ENCODE measurements at regions not wholly inside any gene's neighbourhood (a gene's known extent, or its start where the extent isn't known, plus 50 kb on each side); places are given as distances from the start of the nearest gene placed in this dataset.

DNA sequence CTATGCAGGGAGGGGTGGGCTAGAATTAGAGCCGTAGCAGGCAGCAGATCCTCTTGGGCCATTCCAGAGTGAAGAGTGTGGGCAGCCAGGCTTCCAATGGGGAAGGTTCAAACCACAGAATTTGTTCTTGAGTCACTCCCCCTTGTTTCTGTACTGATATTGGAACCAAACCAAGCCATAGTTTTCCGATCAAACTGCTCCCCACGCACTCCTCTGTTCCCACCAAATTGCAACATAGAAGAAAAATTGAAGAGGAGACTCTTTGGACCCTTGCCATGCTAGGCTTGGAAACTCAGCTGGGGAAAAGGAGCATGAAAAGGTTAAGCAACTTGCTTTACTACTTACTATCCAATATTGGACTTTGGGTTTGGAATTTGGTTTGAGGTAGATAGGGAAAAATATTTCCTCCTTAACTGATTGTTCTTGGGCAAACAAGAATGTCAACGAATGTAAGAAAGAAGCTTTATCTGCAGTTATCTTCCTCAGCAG, 165.8 kb upstream of the NR3C1 start:
- no TSS peak for BruUV-seq (replicated peaks)
- ChIA-PET POLR2A (ENCODE audit: low non-redundant PET) (no interaction called here), CTCF (no interaction called here)
- Histone ChIP-seq H3K27me3 (replicated peaks; ENCODE audit: insufficient read depth, low read depth, low read length, poor library complexity) (no peaks in the 10 kb centered on the region), H3K27ac (ENCODE audit: low read depth, low read length, poor library complexity, severe bottlenecking) (no peak overlapping the region), H3K36me3 (ENCODE audit: insufficient read depth, low read length, poor library complexity, severe bottlenecking) (no peaks in the 10 kb centered on the region), H3K4me3 (ENCODE audit: low read depth, low read length, poor library complexity, severe bottlenecking) (no peak overlapping the region), H3K9me3 (ENCODE audit: low read depth, low read length, poor library complexity, severe bottlenecking) (no peaks in the 10 kb centered on the region), H3K4me1 (ENCODE audit: insufficient read depth, low read length, poor library complexity, severe bottlenecking) (no peaks in the 10 kb centered on the region)
- DNase-seq (ENCODE audit: low spot score), result no peak
- TF ChIP-seq, protein P1, sequence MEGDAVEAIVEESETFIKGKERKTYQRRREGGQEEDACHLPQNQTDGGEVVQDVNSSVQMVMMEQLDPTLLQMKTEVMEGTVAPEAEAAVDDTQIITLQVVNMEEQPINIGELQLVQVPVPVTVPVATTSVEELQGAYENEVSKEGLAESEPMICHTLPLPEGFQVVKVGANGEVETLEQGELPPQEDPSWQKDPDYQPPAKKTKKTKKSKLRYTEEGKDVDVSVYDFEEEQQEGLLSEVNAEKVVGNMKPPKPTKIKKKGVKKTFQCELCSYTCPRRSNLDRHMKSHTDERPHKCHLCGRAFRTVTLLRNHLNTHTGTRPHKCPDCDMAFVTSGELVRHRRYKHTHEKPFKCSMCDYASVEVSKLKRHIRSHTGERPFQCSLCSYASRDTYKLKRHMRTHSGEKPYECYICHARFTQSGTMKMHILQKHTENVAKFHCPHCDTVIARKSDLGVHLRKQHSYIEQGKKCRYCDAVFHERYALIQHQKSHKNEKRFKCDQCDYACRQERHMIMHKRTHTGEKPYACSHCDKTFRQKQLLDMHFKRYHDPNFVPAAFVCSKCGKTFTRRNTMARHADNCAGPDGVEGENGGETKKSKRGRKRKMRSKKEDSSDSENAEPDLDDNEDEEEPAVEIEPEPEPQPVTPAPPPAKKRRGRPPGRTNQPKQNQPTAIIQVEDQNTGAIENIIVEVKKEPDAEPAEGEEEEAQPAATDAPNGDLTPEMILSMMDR (conservative IDR thresholded peaks at IDR 0.05; ENCODE audit: low read depth, low read length), result no peak
- intact Hi-C loops (cut with micrococcal nuclease; ENCODE audit: unreplicated experiment), result no loop called here

GRCh38 chr5:143567583-143568504, 164.4 kb upstream of the NR3C1 start:
- intact Hi-C loops (cut with micrococcal nuclease; ENCODE audit: unreplicated experiment), result no loop called here
- H3K27me3 ChIP-seq (replicated peaks; ENCODE audit: insufficient read depth, low read depth, low read length, poor library complexity), result no peaks in the 10 kb centered on the region
- no peak overlapping the region for H3K27ac ChIP-seq (ENCODE audit: low read depth, low read length, poor library complexity, severe bottlenecking)
- no TSS peak for BruUV-seq (replicated peaks)
- H3K4me3 ChIP-seq (ENCODE audit: low read depth, low read length, poor library complexity, severe bottlenecking), result no peak overlapping the region
- H3K9me3 ChIP-seq (ENCODE audit: low read depth, low read length, poor library complexity, severe bottlenecking), result no peaks in the 10 kb centered on the region
- no peaks in the 10 kb centered on the region for H3K36me3 ChIP-seq (ENCODE audit: insufficient read depth, low read length, poor library complexity, severe bottlenecking)
- ChIA-PET POLR2A (ENCODE audit: low non-redundant PET) (no interaction called here), CTCF (no interaction called here)
- H3K4me1 ChIP-seq (ENCODE audit: insufficient read depth, low read length, poor library complexity, severe bottlenecking), result no peaks in the 10 kb centered on the region
- no peak for TF ChIP-seq EZH2 (IDR thresholded peaks at IDR 0.05; ENCODE audit: borderline replicate concordance, low read depth, low read length, poor library complexity, severe bottlenecking)
- TF ChIP-seq, protein P1 (conservative IDR thresholded peaks at IDR 0.05; ENCODE audit: low read depth, low read length), result no peak
- no peak for DNase-seq (ENCODE audit: low spot score)

- Histone ChIP-seq H3K27me3 (replicated peaks; ENCODE audit: insufficient read depth, low read depth, low read length, poor library complexity) (no peaks in the 10 kb centered on the region), H3K4me1 (ENCODE audit: insufficient read depth, low read length, poor library complexity, severe bottlenecking) (no peaks in the 10 kb centered on the region), H3K27ac (ENCODE audit: low read depth, low read length, poor library complexity, severe bottlenecking) (no peak overlapping the region), H3K9me3 (ENCODE audit: low read depth, low read length, poor library complexity, severe bottlenecking) (no peaks in the 10 kb centered on the region), H3K36me3 (ENCODE audit: insufficient read depth, low read length, poor library complexity, severe bottlenecking) (no peaks in the 10 kb centered on the region), H3K4me3 (ENCODE audit: low read depth, low read length, poor library complexity, severe bottlenecking) (no peak overlapping the region)
- no TSS peak for BruUV-seq (replicated peaks)
- no peak for DNase-seq (ENCODE audit: low spot score)
- TF ChIP-seq EZH2 (IDR thresholded peaks at IDR 0.05; ENCODE audit: borderline replicate concordance, low read depth, low read length, poor library complexity, severe bottlenecking), result no peak
- TF ChIP-seq, protein P1 (conservative IDR thresholded peaks at IDR 0.05; ENCODE audit: low read depth, low read length), result no peak
- POLR2A ChIA-PET (ENCODE audit: low non-redundant PET), result no interaction called here
- CTCF ChIA-PET, result no interaction called here
- intact Hi-C loops (cut with micrococcal nuclease; ENCODE audit: unreplicated experiment), result no loop called here
Observed at GRCh38 chr5:143566139-143566538, 162.7 kb upstream of the NR3C1 start.
